ENCODE measurements at regions not wholly inside any gene's neighbourhood (a gene's known extent, or its start where the extent isn't known, plus 50 kb on each side); places are given as distances from the start of the nearest gene placed in this dataset.

DNA sequence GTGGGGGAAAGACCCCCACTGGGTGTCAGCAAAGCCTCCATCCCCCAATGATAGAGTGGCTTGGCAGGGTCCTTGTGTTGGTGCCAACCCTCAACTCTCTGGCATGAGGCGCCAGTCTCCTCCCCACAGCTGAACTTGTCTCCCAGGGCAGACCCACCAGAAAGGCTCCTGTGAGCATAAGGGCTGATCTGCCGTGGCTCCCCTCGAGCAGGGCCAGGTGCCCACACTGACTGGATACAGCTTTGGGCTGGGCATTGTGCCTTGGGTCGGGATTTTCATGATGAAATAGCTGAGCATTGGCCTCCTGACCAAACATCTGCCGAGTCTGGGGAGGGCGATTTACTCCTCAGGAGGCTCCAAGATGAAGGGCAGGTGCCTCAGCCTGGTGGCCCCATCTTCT lies 68.1 kb upstream of the NPTX2 start:
- ChIA-PET POLR2A (no interaction called here), CTCF (no interaction called here)
- H3K9me3 ChIP-seq (ENCODE audit: control insufficient read depth, insufficient read depth, low read length), result peaks cover 53% of the 10 kb centered on the region
- H3K4me3 ChIP-seq (ENCODE audit: low read depth, low read length), result no peak overlapping the region
- no peak overlapping the region for H3K27ac ChIP-seq (ENCODE audit: low read depth, low read length)
- no peaks in the 10 kb centered on the region for H3K27me3 ChIP-seq (ENCODE audit: control insufficient read depth, insufficient read depth, low read length)
- TF ChIP-seq, protein P1, sequence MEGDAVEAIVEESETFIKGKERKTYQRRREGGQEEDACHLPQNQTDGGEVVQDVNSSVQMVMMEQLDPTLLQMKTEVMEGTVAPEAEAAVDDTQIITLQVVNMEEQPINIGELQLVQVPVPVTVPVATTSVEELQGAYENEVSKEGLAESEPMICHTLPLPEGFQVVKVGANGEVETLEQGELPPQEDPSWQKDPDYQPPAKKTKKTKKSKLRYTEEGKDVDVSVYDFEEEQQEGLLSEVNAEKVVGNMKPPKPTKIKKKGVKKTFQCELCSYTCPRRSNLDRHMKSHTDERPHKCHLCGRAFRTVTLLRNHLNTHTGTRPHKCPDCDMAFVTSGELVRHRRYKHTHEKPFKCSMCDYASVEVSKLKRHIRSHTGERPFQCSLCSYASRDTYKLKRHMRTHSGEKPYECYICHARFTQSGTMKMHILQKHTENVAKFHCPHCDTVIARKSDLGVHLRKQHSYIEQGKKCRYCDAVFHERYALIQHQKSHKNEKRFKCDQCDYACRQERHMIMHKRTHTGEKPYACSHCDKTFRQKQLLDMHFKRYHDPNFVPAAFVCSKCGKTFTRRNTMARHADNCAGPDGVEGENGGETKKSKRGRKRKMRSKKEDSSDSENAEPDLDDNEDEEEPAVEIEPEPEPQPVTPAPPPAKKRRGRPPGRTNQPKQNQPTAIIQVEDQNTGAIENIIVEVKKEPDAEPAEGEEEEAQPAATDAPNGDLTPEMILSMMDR (IDR thresholded peaks at IDR 0.05; ENCODE audit: low read depth, low read length), result no peak
- no peak for DNase-seq (ENCODE audit: low read depth, low spot score)

DNA sequence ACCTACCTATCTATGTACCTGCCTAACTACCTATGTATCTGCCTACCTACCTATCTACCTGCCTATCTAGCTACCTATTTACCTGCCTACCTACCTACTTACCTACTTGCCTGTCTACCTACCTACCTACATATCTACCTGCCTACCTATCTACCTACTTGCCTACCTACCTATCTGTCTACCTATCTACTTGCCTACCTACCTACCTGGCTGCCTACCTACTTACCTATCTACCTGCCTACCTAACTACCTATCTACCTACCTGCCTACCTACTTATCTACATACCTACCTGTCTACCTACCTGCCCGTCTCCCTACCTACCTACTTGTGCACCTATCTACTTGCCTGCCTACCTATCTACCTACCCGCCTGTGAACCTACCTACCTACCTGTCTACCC lies 68.7 kb upstream of the NPTX2 start:
- TF ChIP-seq, protein P1 (IDR thresholded peaks at IDR 0.05; ENCODE audit: low read depth, low read length), result no peak
- peaks cover 53% of the 10 kb centered on the region for H3K9me3 ChIP-seq (ENCODE audit: control insufficient read depth, insufficient read depth, low read length)
- no peak overlapping the region for H3K4me3 ChIP-seq (ENCODE audit: low read depth, low read length)
- CTCF ChIA-PET, result no interaction called here
- no peaks in the 10 kb centered on the region for H3K27me3 ChIP-seq (ENCODE audit: control insufficient read depth, insufficient read depth, low read length)
- POLR2A ChIA-PET, result no interaction called here
- H3K27ac ChIP-seq (ENCODE audit: low read depth, low read length), result no peak overlapping the region
- no peak for DNase-seq (ENCODE audit: low read depth, low spot score)

DNA sequence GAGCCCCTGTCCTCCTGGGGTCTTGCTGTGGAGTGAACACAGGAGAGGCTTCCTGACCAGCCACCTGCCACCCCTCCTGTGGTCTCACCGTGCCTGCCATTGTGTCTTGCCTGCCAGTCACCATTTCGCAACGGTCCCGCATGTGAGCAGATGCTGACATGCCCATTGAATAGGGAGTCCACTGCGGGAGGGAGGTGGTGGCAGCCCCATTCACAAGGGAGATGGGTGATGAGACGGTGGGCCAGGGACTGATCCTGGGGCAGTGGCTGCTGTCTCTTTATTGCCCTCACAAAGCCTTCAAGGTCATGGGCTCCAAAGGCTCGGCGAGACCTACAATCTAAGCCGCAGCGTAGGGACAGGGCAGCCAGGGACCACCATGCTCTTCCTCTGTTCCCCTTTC lies 76.0 kb upstream of the NPTX2 start:
- CTCF ChIA-PET, result no interaction called here
- H3K27me3 ChIP-seq (ENCODE audit: control insufficient read depth, insufficient read depth, low read length), result no peaks in the 10 kb centered on the region
- no peak for DNase-seq (ENCODE audit: low read depth, low spot score)
- H3K4me3 ChIP-seq (ENCODE audit: low read depth, low read length), result no peak overlapping the region
- no peak overlapping the region for H3K27ac ChIP-seq (ENCODE audit: low read depth, low read length)
- peaks cover 58% of the 10 kb centered on the region for H3K9me3 ChIP-seq (ENCODE audit: control insufficient read depth, insufficient read depth, low read length)
- TF ChIP-seq, protein P1 (IDR thresholded peaks at IDR 0.05; ENCODE audit: low read depth, low read length), result no peak
- POLR2A ChIA-PET, result no interaction called here

DNA sequence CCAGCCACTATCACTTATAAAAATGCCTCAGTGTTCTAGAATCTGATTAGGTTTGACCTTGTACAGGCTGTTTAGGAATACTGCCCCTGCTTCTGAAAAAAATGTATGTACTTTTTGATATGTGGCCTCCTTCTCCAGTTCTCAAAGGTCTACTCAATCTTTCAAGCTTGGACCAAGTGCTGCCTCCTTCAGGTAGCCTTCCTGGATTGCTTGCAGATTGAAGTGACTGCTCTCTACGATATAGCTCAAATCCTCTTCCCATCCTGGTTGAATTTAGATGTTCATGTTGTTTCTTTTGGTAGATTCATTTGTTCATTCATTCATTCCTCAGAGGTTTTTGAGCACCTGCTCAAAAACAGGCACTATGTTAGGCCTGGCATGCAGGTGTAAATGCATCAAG lies 77.2 kb upstream of the NPTX2 start:
- H3K9me3 ChIP-seq (ENCODE audit: control insufficient read depth, insufficient read depth, low read length), result peaks cover 55% of the 10 kb centered on the region
- DNase-seq (ENCODE audit: low read depth, low spot score), result no peak
- CTCF ChIA-PET, result interaction anchor here (1.5 kb wide), 1 partner anchor 519 kb away, joined by 3 read pairs; no protein-coding TSS in a partner anchor
- POLR2A ChIA-PET, result no interaction called here
- TF ChIP-seq, protein P1 (IDR thresholded peaks at IDR 0.05; ENCODE audit: low read depth, low read length), result no peak
- no peak overlapping the region for H3K4me3 ChIP-seq (ENCODE audit: low read depth, low read length)
- no peak overlapping the region for H3K27ac ChIP-seq (ENCODE audit: low read depth, low read length)
- H3K27me3 ChIP-seq (ENCODE audit: control insufficient read depth, insufficient read depth, low read length), result no peaks in the 10 kb centered on the region

DNA sequence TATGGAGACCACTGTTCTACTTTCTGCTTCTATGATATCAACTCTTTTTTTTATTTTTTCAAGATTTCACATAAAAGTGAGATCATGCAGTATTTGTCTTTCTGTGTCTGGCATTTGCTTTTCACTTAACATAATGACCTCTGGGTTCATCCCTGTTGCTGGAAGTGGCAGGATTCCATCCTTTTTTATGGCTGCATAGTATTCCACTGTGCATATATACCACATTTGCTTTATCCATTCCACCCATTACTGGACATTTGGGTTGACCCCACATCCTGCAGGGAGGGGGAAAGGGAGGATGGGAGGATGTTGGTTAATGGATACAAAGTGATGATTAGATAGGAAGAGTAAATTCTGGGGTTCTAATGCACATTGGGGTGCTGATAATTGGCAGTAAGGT lies 80.3 kb upstream of the NPTX2 start:
- no peaks in the 10 kb centered on the region for H3K27me3 ChIP-seq (ENCODE audit: control insufficient read depth, insufficient read depth, low read length)
- TF ChIP-seq, protein P1 (IDR thresholded peaks at IDR 0.05; ENCODE audit: low read depth, low read length), result no peak
- no peak for DNase-seq (ENCODE audit: low read depth, low spot score)
- POLR2A ChIA-PET, result no interaction called here
- H3K27ac ChIP-seq (ENCODE audit: low read depth, low read length), result no peak overlapping the region
- CTCF ChIA-PET, result no interaction called here
- peaks cover 53% of the 10 kb centered on the region for H3K9me3 ChIP-seq (ENCODE audit: control insufficient read depth, insufficient read depth, low read length)
- no peak overlapping the region for H3K4me3 ChIP-seq (ENCODE audit: low read depth, low read length)
